Stimulated activated CD4-positive, alpha-beta T cell treated with anti-CD3 and anti-CD28 coated beads, Interleukin-1b, Interleukin-23, amount 100 ng/mL, for 48 hours (primary cell): ENCODE measurements at regions not wholly inside any gene's neighbourhood (a gene's known extent, or its start where the extent isn't known, plus 50 kb on each side); places are given as distances from the start of the nearest gene placed in this dataset.
"Not testable (repeated sequence)": the region's sequence is repeated elsewhere in the genome, so short reads cannot be mapped to it uniquely, and the experiment has no call there.

Source experiments
- DNase-seq: peaks from one replicate; pipeline ENCODE4 v3.0.0-alpha.2; 2020

GRCh38 chr22:19603346-19603745, 79.1 kb upstream of the CLDN5 start:
- DNase-seq = not testable (repeated sequence)

DNA sequence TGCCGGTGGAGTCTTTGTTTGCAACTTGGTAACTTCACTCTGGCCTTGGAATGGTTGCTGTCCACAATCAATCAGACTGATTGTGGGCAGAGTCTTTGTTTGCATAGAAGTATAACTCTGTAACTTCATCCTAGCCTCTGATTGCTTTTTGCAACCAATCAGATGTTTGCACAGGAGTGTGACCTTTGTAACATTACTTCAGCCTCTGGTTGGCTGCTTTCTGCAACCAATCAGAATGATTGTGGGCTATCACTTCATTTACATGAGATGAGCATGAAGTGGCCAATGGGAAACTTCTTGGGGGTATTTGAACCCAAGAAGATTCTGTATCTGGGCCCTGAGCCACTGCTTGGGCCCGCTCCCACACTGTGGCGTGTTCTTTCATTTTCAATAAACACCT, 79.6 kb upstream of the CLDN5 start:
- DNase-seq = no peak

DNA sequence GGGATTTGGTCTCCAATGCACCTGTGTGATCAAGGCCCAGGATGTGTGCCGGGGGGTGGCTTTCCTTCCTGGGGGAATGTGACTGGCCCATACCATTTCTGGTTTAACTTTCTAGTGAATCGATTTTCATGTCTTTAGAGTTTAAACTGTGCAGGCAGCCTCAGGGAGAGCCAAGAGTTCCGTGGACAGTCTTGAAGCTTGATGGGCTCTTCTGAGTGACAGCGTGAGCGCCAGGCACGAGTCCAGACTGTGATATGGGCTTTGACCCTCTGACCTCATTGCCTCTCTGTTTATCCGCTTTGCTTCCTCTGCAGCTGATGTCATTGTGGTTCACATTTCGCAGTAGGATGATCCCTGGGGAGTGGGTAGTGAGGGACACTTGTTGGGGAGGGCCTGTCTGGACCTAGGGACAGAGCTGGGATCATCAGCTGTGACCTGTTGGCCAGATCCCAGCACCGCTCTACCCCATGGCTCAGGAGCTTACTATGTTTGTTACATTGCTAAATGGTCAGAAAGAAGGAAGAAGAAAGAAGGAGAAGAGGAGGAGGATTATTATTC, 80.6 kb upstream of the CLDN5 start:
- no peak for DNase-seq

DNA sequence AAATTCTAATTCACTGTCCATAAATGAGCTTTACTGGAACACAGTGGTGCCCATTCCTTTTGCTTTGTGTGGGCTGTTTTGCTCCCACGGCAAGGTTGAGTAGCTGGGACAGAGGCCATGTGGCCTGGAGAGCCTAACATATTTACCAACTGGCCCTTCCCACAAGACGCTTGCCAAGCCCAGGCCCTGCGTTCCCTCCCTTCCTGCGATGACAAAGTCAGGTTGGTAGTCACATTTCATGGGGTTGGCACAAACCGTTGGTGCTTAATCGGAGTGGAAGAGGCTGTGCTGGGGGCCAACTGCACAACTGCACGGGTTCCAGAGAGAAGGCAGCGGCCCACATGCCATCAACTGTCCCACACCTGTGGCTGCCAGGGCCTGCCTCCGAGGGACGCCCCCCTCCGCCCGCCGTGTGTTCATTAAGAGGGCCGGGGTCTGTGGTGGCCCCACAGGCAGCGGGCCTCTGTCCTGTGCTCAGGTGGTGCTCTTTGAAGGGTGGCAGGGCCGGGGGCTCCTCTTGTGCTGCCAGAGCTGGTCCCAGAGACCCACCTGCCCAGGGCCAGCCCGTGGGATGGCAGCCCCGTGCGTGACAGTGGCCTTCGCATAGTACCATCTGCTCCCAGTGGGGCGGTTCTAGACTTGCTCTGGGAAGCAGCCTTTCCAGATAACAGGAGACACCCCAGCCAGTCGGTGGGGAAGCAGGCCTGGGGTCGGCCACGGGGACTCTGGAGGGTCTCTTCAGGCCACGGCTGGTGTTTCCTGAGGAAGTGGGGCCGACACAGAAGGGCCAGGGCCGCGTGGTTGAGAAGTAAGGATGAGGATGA, 81.5 kb upstream of the CLDN5 start:
- no peak for DNase-seq

DNA sequence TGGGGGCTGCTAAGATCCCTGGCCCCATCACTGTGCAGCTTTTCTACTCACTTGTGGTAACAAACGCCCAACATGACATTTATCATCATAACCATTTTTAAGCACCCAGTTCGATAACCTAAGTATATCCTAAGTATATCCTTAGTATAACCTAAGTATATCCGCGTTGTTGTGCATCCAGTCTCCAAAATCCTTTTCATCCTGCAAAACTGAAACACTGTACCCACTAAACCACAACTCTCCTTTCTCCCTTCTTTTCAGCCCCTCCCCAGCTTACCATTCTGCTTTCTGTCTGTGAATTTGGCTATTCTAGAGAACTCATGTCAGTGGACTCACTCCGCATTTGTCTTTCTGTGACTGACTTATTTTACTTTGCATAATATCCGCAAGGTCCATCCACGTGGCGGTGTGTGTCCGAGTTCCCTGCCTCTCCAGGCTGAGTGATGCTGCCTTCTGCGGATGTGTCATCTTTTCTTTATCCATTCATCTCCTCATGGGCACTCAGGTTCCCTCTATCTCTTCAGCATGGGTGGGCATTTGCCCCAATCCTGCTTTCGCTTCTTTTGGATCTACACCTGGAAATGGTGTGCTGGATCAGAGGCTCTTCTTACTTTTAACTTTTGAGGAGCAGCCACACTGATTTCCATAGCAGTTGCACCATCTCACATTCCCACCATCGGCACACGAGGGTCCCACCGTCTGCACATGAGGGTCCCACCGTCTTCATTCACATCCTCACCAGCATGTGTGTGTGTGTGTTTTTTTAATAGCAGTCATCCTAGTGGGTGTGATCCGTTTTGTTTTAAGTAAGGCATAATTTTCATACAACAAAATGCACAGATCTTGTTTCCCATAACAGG, 82.4 kb upstream of the CLDN5 start:
- DNase-seq = no peak

DNA sequence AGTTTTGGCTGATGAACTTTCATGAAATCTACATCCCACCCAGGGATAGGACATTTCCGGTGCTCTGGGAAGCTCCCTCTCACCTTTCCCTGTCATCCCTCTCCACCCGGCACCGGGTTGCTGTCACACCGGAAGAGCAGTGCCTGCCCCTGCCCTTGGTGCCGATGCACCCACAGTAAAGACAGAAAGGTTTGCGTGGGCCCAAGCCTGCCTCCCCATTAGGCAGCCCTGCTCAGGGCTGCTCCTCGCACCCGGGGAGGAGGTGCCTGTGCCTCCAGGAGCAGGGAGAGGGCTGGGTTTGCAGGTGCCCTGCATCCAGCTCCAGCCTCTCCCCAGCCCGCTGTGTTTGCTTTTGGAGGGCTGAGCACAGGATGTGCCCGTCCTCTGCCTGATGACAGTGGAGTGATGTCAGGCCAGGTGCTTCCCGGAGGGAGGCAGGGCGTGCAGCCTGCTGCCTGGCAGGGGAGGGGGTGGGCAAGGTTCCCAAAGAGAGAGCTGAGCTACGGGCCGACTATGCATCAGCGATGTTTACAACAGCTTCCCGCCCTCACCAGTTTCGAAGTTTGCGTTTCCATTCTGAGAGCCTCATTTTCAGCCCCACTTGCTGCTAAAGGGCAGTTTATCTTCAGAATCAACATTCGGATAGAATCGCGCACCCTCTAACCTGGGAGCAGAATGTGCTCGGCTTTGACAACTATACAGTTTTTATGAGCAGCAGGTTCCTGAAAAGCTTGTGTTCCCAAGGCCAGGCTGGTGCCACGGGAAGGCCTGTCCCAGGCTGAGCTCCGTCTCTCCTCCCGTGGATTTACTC, 83.2 kb upstream of the CLDN5 start:
- peak; percentile 69 for DNase-seq

GRCh38 chr22:19608003-19608690, 83.9 kb upstream of the CLDN5 start:
- DNase-seq = no peak

DNA sequence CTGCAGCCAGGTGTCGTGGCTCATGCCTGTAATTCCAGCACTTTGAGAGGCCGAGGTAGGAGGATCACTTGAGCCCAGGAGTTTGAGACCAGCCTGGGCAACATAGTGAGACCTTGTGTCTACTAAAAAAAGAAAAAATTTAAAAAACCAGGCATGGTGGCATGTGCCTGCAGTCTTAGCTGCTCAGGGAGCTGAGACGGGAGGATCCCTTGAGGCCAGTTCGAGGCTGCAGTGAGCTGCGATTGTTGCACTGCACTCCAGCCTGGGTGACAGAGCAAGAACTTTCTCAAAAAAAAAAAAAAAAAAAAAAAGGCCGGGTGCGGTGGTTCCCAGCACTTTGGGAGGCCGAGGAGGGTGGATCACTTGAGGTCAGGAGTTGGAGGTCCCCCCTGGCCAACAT, 85.5 kb upstream of the CLDN5 start:
- not testable (repeated sequence) for DNase-seq

DNA sequence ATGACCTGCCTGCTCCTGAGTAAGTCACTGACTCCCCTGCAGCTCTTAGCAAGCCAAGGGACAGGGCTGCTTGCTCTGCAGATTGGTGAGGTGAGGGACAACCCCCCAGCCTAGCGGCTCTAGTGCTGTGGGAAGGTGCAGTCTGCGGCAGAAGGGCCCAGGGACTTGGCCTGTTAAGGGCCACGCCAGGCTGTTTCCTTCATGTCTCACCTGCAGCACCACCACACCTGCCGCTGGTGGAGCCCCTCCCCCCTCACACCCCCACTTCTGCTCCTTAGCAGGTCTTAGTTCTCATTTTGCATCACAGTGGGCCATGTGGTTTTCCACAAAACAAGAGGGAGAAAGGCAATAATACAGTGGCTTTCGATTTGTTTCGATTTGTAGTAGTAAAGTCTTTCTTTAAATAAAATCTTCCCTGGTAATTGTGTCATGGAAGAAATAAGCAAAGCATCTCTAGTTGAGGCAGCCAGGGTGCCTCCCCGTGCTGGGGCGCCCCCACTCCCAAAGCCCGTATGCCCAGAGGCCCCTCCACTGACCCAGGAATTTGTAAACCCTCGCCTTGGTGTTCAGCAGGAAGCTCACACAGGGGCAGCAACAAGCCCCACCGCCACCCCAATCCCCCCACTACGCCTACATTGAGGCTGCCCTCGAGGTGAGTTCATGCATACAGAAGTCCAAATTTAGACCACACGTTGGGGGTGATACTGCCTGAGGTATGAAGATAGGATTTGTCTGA, 86.5 kb upstream of the CLDN5 start:
- peak; percentile 51 for DNase-seq

- no peak for DNase-seq
Observed at GRCh38 chr22:19611590-19611989, 87.4 kb upstream of the CLDN5 start.

- no peak for DNase-seq
Observed at GRCh38 chr22:19612866-19613572, 88.8 kb upstream of the CLDN5 start.

DNA sequence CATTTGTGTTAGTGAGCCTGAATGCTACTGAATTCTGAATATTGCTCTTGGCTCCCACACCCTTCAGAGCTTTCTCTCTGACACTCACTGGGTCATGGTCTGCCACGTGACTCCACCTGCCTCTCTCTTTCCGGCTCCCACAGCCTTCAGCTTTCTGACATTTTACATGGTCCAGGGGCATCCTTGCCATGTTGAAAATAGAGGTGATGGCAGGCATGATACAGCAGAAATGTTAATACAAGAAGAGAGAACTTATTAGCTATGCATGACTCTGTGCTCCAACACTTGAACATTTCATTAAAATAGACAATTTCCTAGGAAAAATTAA, 90.3 kb upstream of the CLDN5 start:
- no peak for DNase-seq

- DNase-seq = no peak
Observed at GRCh38 chr22:19615001-19615461, 90.8 kb upstream of the CLDN5 start.

DNA sequence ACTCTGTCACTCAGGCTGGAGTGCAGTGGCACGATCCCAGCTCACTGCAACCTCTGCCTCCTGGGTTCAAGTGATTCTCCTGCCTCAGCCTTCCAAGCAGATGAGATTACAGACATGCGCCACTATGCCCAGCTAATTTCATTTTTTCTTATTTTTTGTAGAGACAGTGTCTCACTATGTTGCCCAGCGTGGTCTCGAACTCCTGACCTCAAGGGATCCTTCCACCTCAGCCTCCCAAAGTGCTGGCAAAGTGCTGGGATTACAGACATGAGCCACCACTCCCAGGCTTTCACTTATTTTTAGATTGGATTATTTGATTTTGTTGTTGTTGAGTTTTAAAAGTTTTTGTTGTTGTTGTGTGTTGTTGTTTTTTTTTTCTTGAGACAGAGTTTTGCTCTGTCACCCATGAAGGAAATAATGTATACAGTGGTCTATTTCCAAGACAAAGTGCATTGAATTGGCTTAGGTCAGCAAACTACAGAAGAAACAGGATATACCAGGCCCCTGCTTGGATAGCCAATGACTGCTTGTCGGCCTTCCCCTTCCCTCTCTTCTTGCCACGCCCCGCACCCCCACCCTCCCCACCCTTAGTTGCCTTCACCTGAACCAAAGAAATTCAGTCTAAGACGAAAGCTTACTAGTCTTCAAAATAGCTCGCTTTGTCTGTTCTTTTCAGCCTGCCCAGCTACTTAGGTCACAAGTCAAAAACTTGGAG, 91.8 kb upstream of the CLDN5 start:
- DNase-seq = no peak

- no peak for DNase-seq
Observed at GRCh38 chr22:19619144-19620009, 94.9 kb upstream of the SEPTIN5 start.

DNA sequence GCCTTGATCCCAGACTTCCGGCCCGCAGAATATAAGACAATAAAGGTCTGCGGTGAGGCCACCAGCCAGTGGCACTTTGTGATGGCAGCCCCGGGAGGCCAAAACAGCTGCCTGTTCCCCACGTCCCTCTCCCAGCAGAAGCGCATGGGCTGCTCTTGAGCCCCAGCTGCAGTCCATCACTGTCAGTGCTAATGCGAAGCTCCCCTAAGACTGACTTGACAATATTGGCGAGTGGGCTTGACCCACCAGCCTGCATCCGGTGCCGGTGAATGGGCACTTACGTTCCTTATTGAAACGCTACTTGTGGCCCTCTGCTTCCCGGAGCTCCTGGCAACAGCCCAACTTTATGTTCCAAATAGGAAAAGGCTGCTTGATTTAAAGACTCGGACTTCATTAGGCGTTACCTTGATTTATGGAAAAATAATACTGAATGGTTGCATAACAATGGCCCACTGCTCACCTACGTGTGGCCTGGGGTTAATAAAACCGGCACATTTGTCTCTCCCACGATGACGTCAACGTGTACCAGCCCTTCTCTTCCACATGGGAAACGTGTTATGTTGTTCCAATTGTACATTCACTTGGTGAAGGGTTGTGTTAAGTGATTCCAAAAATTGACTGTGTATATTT, 93.4 kb upstream of the SEPTIN5 start:
- DNase-seq = no peak

DNA sequence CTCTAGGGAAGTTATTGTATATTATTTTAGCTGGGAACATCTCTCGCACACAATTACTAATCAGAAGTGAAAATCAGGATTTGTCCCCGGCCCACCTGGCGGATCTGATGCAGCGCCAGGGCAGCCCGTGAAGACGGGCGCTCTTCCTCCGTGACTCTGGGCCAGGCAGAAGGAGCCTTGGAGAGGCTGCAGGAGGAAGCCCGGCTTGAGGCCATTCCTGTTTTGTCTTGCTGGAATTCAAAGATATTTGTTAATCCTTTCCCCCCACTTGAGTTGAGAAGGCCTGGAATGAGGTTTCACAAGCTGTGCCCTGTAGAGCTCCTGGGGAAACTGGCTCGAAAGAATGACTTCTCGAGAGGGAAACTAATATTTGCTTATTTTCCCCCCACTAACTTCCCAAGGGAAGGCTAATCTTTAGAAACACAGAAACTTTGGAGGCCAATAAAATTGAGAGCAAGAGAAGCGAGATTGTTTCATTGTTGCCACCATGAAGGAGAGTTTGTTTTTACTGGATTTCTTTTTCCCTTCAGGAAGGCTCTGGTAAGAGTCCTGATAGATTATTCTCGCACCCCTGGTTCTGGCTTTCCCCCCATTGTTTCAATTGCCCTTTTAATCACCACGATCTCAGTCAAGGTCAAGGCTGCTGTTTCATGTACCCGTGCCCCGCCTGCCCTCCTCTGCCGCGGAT, 92.8 kb upstream of the SEPTIN5 start:
- DNase-seq = no peak

DNA sequence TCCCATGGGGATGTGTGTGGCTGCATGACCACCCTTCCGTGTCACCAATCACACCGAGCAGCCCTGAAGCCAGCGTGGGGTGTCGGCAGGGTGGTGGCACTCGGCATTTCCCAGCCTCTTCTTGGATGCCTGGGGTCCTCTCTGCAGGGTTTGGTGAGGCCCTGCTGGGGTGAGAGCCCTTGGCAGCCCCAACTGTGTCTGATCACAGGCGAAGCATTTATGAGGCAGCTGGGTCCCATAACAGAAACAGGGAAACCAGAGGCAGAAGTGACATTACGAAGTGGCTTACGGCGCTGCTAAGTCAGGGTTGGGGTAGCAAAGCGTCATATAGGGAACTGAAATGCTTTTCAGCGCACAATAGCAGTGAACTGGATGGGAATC, 92.3 kb upstream of the SEPTIN5 start:
- no peak for DNase-seq
